CD14-positive monocyte (primary cell): ENCODE measurements at regions not wholly inside any gene's neighbourhood (a gene's known extent, or its start where the extent isn't known, plus 50 kb on each side); places are given as distances from the start of the nearest gene placed in this dataset.

Source experiments
- DNase-seq, 3 donors: peaks; one replicate each; pipeline ENCODE4 v3.0.0-alpha.2; 2011 to 2022
- H2AFZ ChIP-seq: 2 replicates; pipeline ENCODE4 v1.6.0; 2012; ENCODE audit warnings: mild to moderate bottlenecking, low read depth, low read length, inconsistent platforms; ENCODE audit not compliant: insufficient read depth, poor library complexity, severe bottlenecking
- H3K27ac ChIP-seq, 2 donors: 1 replicate in 1 of 2; 2 replicates in 1 of 2; pipeline ENCODE4 v1.5.1; 2012 to 2013; ENCODE audit warnings: low read length in 2 of 2, control low read depth in 1 of 2, inconsistent platforms in 1 of 2, low read depth in 1 of 2, mild to moderate bottlenecking in 1 of 2
- H3K27me3 ChIP-seq, 2 donors: one replicate each; pipeline versions ENCODE4 v1.6.0 to v1.6.1; 2011 to 2013; ENCODE audit warnings: low read length in 2 of 2; ENCODE audit not compliant: control insufficient read depth in 2 of 2, insufficient read depth in 2 of 2
- H3K36me3 ChIP-seq, 2 donors: replicated peaks in 1 of 2; 1 replicate in 1 of 2; 2 replicates in 1 of 2; pipeline versions ENCODE4 v1.5.1 to v1.6.1; 2012 to 2013; ENCODE audit warnings: low read length in 2 of 2, control low read depth in 1 of 2, inconsistent platforms in 1 of 2, mild to moderate bottlenecking in 1 of 2; ENCODE audit not compliant: insufficient read depth in 2 of 2, control insufficient read depth in 1 of 2
- H3K4me1 ChIP-seq, 2 donors: 1 replicate in 1 of 2; 2 replicates in 1 of 2; pipeline versions ENCODE4 v1.5.1 to v1.6.1; 2012 to 2013; ENCODE audit warnings: low read length in 2 of 2, control low read depth in 1 of 2, inconsistent platforms in 1 of 2, mild to moderate bottlenecking in 1 of 2, moderate library complexity in 1 of 2; ENCODE audit not compliant: insufficient read depth in 2 of 2, control insufficient read depth in 1 of 2
- H3K4me2 ChIP-seq: replicated peaks from 2 replicates; pipeline ENCODE3; 2012; ENCODE audit warnings: low read length, moderate library complexity, mild to moderate bottlenecking; ENCODE audit not compliant: poor library complexity, severe bottlenecking; ENCODE audit errors: extremely low read depth
- H3K4me3 ChIP-seq, 3 experiments: fragments of 200-600 bp in 1 of 3; sonication (generic) in 1 of 3; replicated peaks in 1 of 3; 1 replicate in 2 of 3; 2 replicates in 1 of 3; pipeline ENCODE4 v1.5.1; 2011 to 2013; ENCODE audit warnings: low read length in 3 of 3, mild to moderate bottlenecking in 3 of 3, control low read depth in 2 of 3, low read depth in 2 of 3, inconsistent platforms in 1 of 3, moderate library complexity in 1 of 3
- H3K79me2 ChIP-seq: 2 replicates; pipeline ENCODE4 v1.6.0; 2012; ENCODE audit warnings: mild to moderate bottlenecking, control low read depth, inconsistent platforms, low read length, moderate library complexity; ENCODE audit not compliant: insufficient read depth
- H3K9ac ChIP-seq: 2 replicates; pipeline ENCODE4 v1.6.0; 2017; ENCODE audit warnings: low read length, mild to moderate bottlenecking; ENCODE audit not compliant: insufficient read depth, poor library complexity, severe bottlenecking
- H3K9me3 ChIP-seq, 2 donors: replicated peaks in 1 of 2; 1 replicate in 1 of 2; 2 replicates in 1 of 2; pipeline versions ENCODE4 v1.5.1 to v1.6.1; 2012 to 2013; ENCODE audit warnings: low read length in 2 of 2, control low read depth in 1 of 2; ENCODE audit not compliant: control insufficient read depth in 1 of 2, insufficient read depth in 1 of 2
- H4K20me1 ChIP-seq: 2 replicates; pipeline ENCODE4 v1.6.0; 2012; ENCODE audit warnings: mild to moderate bottlenecking, low read length, control low read depth, moderate library complexity; ENCODE audit not compliant: insufficient read depth
- H3K27ac Mint-ChIP-seq, 7 donors: one replicate each; pipeline ENCODE4 v1.8.0; 2020; ENCODE audit warnings: mild to moderate bottlenecking in 7 of 7, mixed read lengths in 7 of 7, moderate library complexity in 6 of 7, inconsistent platforms in 2 of 7
- H3K27me3 Mint-ChIP-seq, 3 donors: one replicate each; pipeline ENCODE4 v1.8.0; 2021 to 2022; ENCODE audit warnings: low read depth in 3 of 3, mild to moderate bottlenecking in 3 of 3, mixed read lengths in 3 of 3, moderate library complexity in 3 of 3, inconsistent platforms in 1 of 3
- H3K36me3 Mint-ChIP-seq, 2 donors: one replicate each; pipeline ENCODE4 v1.8.0; 2020; ENCODE audit warnings: mixed read lengths in 2 of 2, inconsistent platforms in 1 of 2, mild to moderate bottlenecking in 1 of 2
- H3K4me1 Mint-ChIP-seq: one replicate; pipeline ENCODE4 v1.8.0; 2020; ENCODE audit warnings: mild to moderate bottlenecking, mixed read lengths
- H3K4me3 Mint-ChIP-seq, 2 donors: one replicate each; pipeline ENCODE4 v1.8.0; 2020; ENCODE audit warnings: mild to moderate bottlenecking in 2 of 2, mixed read lengths in 2 of 2, moderate library complexity in 1 of 2
- H3K9me3 Mint-ChIP-seq, 7 donors: one replicate each; pipeline ENCODE4 v1.8.0; 2020 to 2022; ENCODE audit warnings: mixed read lengths in 7 of 7, mild to moderate bottlenecking in 6 of 7, moderate library complexity in 6 of 7, inconsistent platforms in 2 of 7
- WGBS: methylation state at CpG from one replicate; pipeline ENCODE4 v1.1.5; 2013; ENCODE audit warnings: missing lambda C conversion rate; ENCODE audit not compliant: insufficient coverage; 5-methylcytosine and 5-hydroxymethylcytosine counted together
- intact Hi-C, 2 donors: fragments of 100-400 bp; cut with micrococcal nuclease; formaldehyde crosslinking; loops; one replicate each; pipeline versions ENCODE4 v1.15.0 to v1.15.1; 2023
- TF ChIP-seq, protein P1 (sequence below): fragments of 200-600 bp; IDR thresholded peaks from one replicate; pipeline ENCODE4 v1.8.0; 2022; ENCODE audit warnings: antibody characterized with exemption, mild to moderate bottlenecking

DNA sequence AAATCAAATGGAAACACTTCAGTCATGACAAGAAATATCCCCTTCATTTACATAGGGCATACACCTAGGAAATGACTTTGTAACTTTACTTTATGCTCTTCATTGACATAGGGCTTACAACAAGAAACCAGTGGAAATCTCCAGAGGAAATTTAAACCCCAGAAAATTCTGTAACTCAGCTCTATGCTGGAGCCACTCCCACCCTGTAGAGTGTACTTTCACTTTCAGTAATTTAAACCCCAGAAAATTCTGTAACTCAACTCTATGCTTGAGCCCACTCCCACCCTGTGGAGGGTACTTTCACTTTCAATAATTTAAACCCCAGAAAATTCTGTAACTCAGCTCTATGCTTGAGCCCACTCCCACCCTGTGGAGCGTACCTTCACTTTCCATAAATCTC, 987.1 kb upstream of the CADM2 start:
- Mint-ChIP-seq H3K4me1 (no peaks in the 10 kb centered on the region), H3K9me3 (peaks cover 0 to 9% (median 3%) of the 10 kb centered on the region in 7 donors), H3K27me3 (no peaks in the 10 kb centered on the region), H3K27ac (no peak overlapping the region), H3K36me3 (no peaks in the 10 kb centered on the region), H3K4me3 (no peak overlapping the region)
- intact Hi-C loops: no loop called here
- H3K9me3 ChIP-seq: peaks cover 5 to 14% of the 10 kb centered on the region in 2 donors
- H3K9ac ChIP-seq: no peak overlapping the region
- no peak overlapping the region for H2AFZ ChIP-seq
- no peaks in the 10 kb centered on the region for H3K4me1 ChIP-seq
- TF ChIP-seq, protein P1, sequence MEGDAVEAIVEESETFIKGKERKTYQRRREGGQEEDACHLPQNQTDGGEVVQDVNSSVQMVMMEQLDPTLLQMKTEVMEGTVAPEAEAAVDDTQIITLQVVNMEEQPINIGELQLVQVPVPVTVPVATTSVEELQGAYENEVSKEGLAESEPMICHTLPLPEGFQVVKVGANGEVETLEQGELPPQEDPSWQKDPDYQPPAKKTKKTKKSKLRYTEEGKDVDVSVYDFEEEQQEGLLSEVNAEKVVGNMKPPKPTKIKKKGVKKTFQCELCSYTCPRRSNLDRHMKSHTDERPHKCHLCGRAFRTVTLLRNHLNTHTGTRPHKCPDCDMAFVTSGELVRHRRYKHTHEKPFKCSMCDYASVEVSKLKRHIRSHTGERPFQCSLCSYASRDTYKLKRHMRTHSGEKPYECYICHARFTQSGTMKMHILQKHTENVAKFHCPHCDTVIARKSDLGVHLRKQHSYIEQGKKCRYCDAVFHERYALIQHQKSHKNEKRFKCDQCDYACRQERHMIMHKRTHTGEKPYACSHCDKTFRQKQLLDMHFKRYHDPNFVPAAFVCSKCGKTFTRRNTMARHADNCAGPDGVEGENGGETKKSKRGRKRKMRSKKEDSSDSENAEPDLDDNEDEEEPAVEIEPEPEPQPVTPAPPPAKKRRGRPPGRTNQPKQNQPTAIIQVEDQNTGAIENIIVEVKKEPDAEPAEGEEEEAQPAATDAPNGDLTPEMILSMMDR: no peak
- H4K20me1 ChIP-seq: no peaks in the 10 kb centered on the region
- H3K36me3 ChIP-seq: no peaks in the 10 kb centered on the region
- no peak for DNase-seq
- no peaks in the 10 kb centered on the region for H3K79me2 ChIP-seq
- H3K27ac ChIP-seq: no peak overlapping the region
- no peaks in the 10 kb centered on the region for H3K27me3 ChIP-seq
- no CpG with 5 or more reads among the region's 1 CpG for WGBS
- no peak overlapping the region for H3K4me3 ChIP-seq
- no peak overlapping the region for H3K4me2 ChIP-seq

GRCh38 chr3:84008623-84009022, 950.2 kb upstream of the CADM2 start:
- Histone ChIP-seq H3K9ac (no peak overlapping the region), H3K4me2 (no peak overlapping the region), H3K9me3 (no peaks in the 10 kb centered on the region), H3K4me1 (no peaks in the 10 kb centered on the region), H3K36me3 (no peaks in the 10 kb centered on the region), H2AFZ (no peak overlapping the region), H4K20me1 (no peaks in the 10 kb centered on the region), H3K4me3 (no peak overlapping the region), H3K79me2 (no peaks in the 10 kb centered on the region), H3K27ac (no peak overlapping the region), H3K27me3 (no peaks in the 10 kb centered on the region)
- DNase-seq: no peak
- no peak overlapping the region for H3K4me3 Mint-ChIP-seq
- no peak overlapping the region for H3K27ac Mint-ChIP-seq
- H3K4me1 Mint-ChIP-seq: no peaks in the 10 kb centered on the region
- whole genome bisulfite sequencing: no CpG with 5 or more reads among the region's 1 CpG
- TF ChIP-seq, protein P1: no peak
- H3K9me3 Mint-ChIP-seq: peaks cover under 1 to 11% (median 3%) of the 10 kb centered on the region in 7 donors
- intact Hi-C loops: no loop called here
- H3K36me3 Mint-ChIP-seq: no peaks in the 10 kb centered on the region
- no peaks in the 10 kb centered on the region for H3K27me3 Mint-ChIP-seq
